WTC11 (cell line): ENCODE measurements at regions not wholly inside any gene's neighbourhood (a gene's known extent, or its start where the extent isn't known, plus 50 kb on each side); places are given as distances from the start of the nearest gene placed in this dataset.

ENCODE experiments used
- AFF4 ChIP-seq: sonication (generic); formaldehyde crosslinking; IDR thresholded peaks from 2 replicates; pipeline ENCODE4 v1.8.1; 2023; ENCODE audit warnings: mild to moderate bottlenecking, missing genetic modification reagents, borderline replicate concordance
- GABPB1 ChIP-seq: sonication (generic); formaldehyde crosslinking; IDR thresholded peaks from 2 replicates; pipeline ENCODE4 v1.8.1; 2023; ENCODE audit warnings: mild to moderate bottlenecking, missing genetic modification reagents
- HMGXB4 ChIP-seq: sonication (generic); formaldehyde crosslinking; IDR thresholded peaks from 2 replicates; pipeline ENCODE4 v1.8.1; 2023; ENCODE audit warnings: mild to moderate bottlenecking, moderate library complexity, missing genetic modification reagents
- KAT7 ChIP-seq: sonication (generic); formaldehyde crosslinking; IDR thresholded peaks from 2 replicates; pipeline ENCODE4 v1.8.1; 2023; ENCODE audit warnings: missing genetic modification reagents, mild to moderate bottlenecking, borderline replicate concordance
- MXD4 ChIP-seq: fragments of 250-450 bp; sonication (Bioruptor Pico); IDR thresholded peaks from 2 replicates; pipeline ENCODE4 v1.8.0; 2021; ENCODE audit warnings: mild to moderate bottlenecking, moderate library complexity, borderline replicate concordance
- NFYB ChIP-seq: sonication (generic); formaldehyde crosslinking; conservative IDR thresholded peaks from 2 replicates; pipeline ENCODE4 v1.8.0; 2022; ENCODE audit warnings: low read depth, missing genetic modification reagents
- ZSCAN18 ChIP-seq: fragments of 250-450 bp; sonication (Bioruptor Pico); IDR thresholded peaks from 2 replicates; pipeline ENCODE4 v2.1.2; 2022; ENCODE audit warnings: mild to moderate bottlenecking, moderate library complexity
- TF ChIP-seq, protein P1 (sequence below): fragments of 200-600 bp; IDR thresholded peaks from 2 replicates; pipeline ENCODE4 v1.8.0; 2022; ENCODE audit warnings: antibody characterized with exemption
- TF ChIP-seq, protein P2 (sequence below): sonication (generic); formaldehyde crosslinking; IDR thresholded peaks from 2 replicates; pipeline ENCODE4 v1.8.0; 2022; ENCODE audit warnings: mild to moderate bottlenecking, missing genetic modification reagents

GRCh38 chr5:74378464-74378863 is 262.1 kb downstream of the ENC1 start:
- TF ChIP-seq GABPB1 (CRISPR knock-in tag) (no peak), HMGXB4 (CRISPR knock-in tag) (no peak), ZSCAN18 (CRISPR knock-in tag) (no peak), NFYB (CRISPR knock-in tag) (no peak), MXD4 (CRISPR knock-in tag) (no peak), KAT7 (no peak), AFF4 (CRISPR knock-in tag) (no peak)
- TF ChIP-seq, protein P1, sequence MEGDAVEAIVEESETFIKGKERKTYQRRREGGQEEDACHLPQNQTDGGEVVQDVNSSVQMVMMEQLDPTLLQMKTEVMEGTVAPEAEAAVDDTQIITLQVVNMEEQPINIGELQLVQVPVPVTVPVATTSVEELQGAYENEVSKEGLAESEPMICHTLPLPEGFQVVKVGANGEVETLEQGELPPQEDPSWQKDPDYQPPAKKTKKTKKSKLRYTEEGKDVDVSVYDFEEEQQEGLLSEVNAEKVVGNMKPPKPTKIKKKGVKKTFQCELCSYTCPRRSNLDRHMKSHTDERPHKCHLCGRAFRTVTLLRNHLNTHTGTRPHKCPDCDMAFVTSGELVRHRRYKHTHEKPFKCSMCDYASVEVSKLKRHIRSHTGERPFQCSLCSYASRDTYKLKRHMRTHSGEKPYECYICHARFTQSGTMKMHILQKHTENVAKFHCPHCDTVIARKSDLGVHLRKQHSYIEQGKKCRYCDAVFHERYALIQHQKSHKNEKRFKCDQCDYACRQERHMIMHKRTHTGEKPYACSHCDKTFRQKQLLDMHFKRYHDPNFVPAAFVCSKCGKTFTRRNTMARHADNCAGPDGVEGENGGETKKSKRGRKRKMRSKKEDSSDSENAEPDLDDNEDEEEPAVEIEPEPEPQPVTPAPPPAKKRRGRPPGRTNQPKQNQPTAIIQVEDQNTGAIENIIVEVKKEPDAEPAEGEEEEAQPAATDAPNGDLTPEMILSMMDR = no peak
- TF ChIP-seq, protein P2, sequence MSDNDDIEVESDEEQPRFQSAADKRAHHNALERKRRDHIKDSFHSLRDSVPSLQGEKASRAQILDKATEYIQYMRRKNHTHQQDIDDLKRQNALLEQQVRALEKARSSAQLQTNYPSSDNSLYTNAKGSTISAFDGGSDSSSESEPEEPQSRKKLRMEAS (CRISPR knock-in tag) = no peak
